GM12878 (cell line): ENCODE measurements at regions not wholly inside any gene's neighbourhood (a gene's known extent, or its start where the extent isn't known, plus 50 kb on each side); places are given as distances from the start of the nearest gene placed in this dataset.

Source experiments
- ATAC-seq: fragments of 200-7000 bp; cut with Tn5 transposase; 3 replicates; pipeline ENCODE4 v1.9.1; 2020; ENCODE audit warnings: mild to moderate bottlenecking, moderate library complexity
- BruUV-seq: library from RNA; stranded (reverse); fragments of 400-500 nt; replicated peaks from 2 replicates; lab custom pipeline; 2021; lab: Mats Ljungman, UMichigan
- CTCF ChIA-PET: fragments of 300-600 bp; sonication (Branson Sonifier 250); formaldehyde crosslinking; extraction: SDS; loops from one replicate; lab custom pipeline; 2021; ENCODE audit warnings: inconsistent platforms; lab: Yijun Ruan, JAX
- POLR2A ChIA-PET: fragments of 350-600 bp; formaldehyde crosslinking; extraction: SDS; loops from one replicate; lab custom pipeline; 2021; ENCODE audit warnings: inconsistent platforms; lab: Charles Lee
- RAD21 ChIA-PET: fragments of 300-600 bp; sonication (Branson Sonifier 250); formaldehyde crosslinking; loops from one replicate; lab custom pipeline; 2023; ENCODE audit warnings: antibody characterized with exemption; ENCODE audit not compliant: unreplicated experiment; lab: Charles Lee
- SMC1A ChIA-PET: fragments of 300-600 bp; sonication (Branson Sonifier 250); formaldehyde crosslinking; loops from one replicate; lab custom pipeline; 2023; ENCODE audit not compliant: unreplicated experiment, uncharacterized antibody; lab: Charles Lee
- DNase-seq: peaks from one replicate; pipeline ENCODE4 v3.0.0-alpha.2; 2011; ENCODE audit warnings: low read depth, low spot score
- FAIRE-seq: peaks from 3 replicates; lab custom pipeline; 2011; peaks lifted over from hg19 to GRCh38; lab: Jason Lieb, UNC
- H2AFZ ChIP-seq: 2 replicates; pipeline ENCODE4 v1.6.0; 2011; ENCODE audit warnings: low read depth, low read length, control low read depth; ENCODE audit not compliant: control insufficient read depth
- H3K27ac ChIP-seq: 2 replicates; pipeline ENCODE4 v1.5.1; 2011; ENCODE audit warnings: control low read depth; ENCODE audit not compliant: control insufficient read depth, insufficient read depth
- H3K27me3 ChIP-seq, 2 experiments: replicated peaks in 1 of 2; 2 replicates each; pipeline versions ENCODE4 v1.6.0 to v1.6.1; 2011; ENCODE audit warnings: low read length in 1 of 2; ENCODE audit not compliant: control insufficient read depth in 2 of 2, insufficient read depth in 2 of 2
- H3K36me3 ChIP-seq, 2 experiments: 2 replicates each; pipeline ENCODE4 v1.5.1; 2011; ENCODE audit warnings: low read length in 1 of 2; ENCODE audit not compliant: control insufficient read depth in 2 of 2, insufficient read depth in 2 of 2
- H3K4me1 ChIP-seq: 2 replicates; pipeline ENCODE4 v1.6.1; 2011; ENCODE audit warnings: mild to moderate bottlenecking, low read length, moderate library complexity, mixed read lengths; ENCODE audit not compliant: control insufficient read depth, insufficient read depth
- H3K4me2 ChIP-seq: 2 replicates; pipeline ENCODE4 v1.6.0; 2011; ENCODE audit warnings: control low read depth; ENCODE audit not compliant: control insufficient read depth, insufficient read depth
- H3K4me3 ChIP-seq: fragments of 200-600 bp; sonication (generic); 2 replicates; pipeline ENCODE4 v1.5.1; 2016
- H3K79me2 ChIP-seq: 2 replicates; pipeline ENCODE4 v1.6.0; 2011; ENCODE audit warnings: low read length; ENCODE audit not compliant: control insufficient read depth, insufficient read depth
- H3K9ac ChIP-seq: 2 replicates; pipeline ENCODE4 v1.8.0; 2011; ENCODE audit warnings: low read length, control low read depth, mixed read lengths; ENCODE audit not compliant: control insufficient read depth, insufficient read depth
- H3K9me3 ChIP-seq: replicated peaks from 3 replicates; pipeline ENCODE4 v1.5.1; 2011; ENCODE audit warnings: mild to moderate bottlenecking, low read length; ENCODE audit not compliant: control insufficient read depth, insufficient read depth
- H4K20me1 ChIP-seq: 2 replicates; pipeline ENCODE4 v1.6.0; 2011; ENCODE audit not compliant: control insufficient read depth, insufficient read depth
- BCL3 ChIP-seq: IDR thresholded peaks from 2 replicates; pipeline ENCODE4 v1.6.1; 2011; ENCODE audit warnings: borderline replicate concordance, low read depth, mild to moderate bottlenecking, moderate library complexity, low read length; ENCODE audit not compliant: insufficient read depth, poor library complexity, severe bottlenecking
- CBFB ChIP-seq: IDR thresholded peaks from 2 replicates; pipeline ENCODE4 v1.6.1; 2016; ENCODE audit warnings: antibody characterized with exemption, low read depth
- CHD4 ChIP-seq: fragments of 200-600 bp; sonication (generic); IDR thresholded peaks from 2 replicates; pipeline ENCODE4 v1.6.1; 2016; ENCODE audit warnings: mild to moderate bottlenecking
- CTCF ChIP-seq, 3 experiments: IDR thresholded peaks in 2 of 3; conservative IDR thresholded peaks in 1 of 3; 2 replicates each; pipeline ENCODE4 v1.5.1; 2011; ENCODE audit warnings: low read depth in 3 of 3, low read length in 3 of 3, mild to moderate bottlenecking in 3 of 3, control low read depth in 2 of 3, moderate library complexity in 2 of 3, inconsistent platforms in 1 of 3, mixed read lengths in 1 of 3; ENCODE audit not compliant: control insufficient read depth in 2 of 3, insufficient read depth in 1 of 3; ENCODE audit errors: extremely low read depth in 1 of 3
- FOXM1 ChIP-seq: IDR thresholded peaks from 2 replicates; pipeline ENCODE4 v1.6.1; 2012; ENCODE audit warnings: low read depth, mild to moderate bottlenecking, inconsistent platforms, low read length, moderate library complexity
- RUNX3 ChIP-seq: IDR thresholded peaks from 2 replicates; pipeline ENCODE4 v1.6.1; 2012; ENCODE audit warnings: low read length, inconsistent platforms
- SPI1 ChIP-seq: IDR thresholded peaks from 2 replicates; pipeline ENCODE4 v1.6.1; 2011; ENCODE audit warnings: low read depth, mild to moderate bottlenecking, low read length, moderate library complexity, borderline replicate concordance; ENCODE audit not compliant: insufficient read depth
- STAT3 ChIP-seq: IDR thresholded peaks from 2 replicates; pipeline ENCODE4 v1.6.1; 2011; ENCODE audit warnings: low read depth, low read length, improper control_type of control experiment
- WGBS: methylation state at CpG from one replicate; pipeline ENCODE4 v1.1.6; 2016; ENCODE audit warnings: low lambda C conversion rate; ENCODE audit not compliant: insufficient replicate concordance, insufficient coverage; ENCODE audit errors: missing lambda C conversion rate; 5-methylcytosine and 5-hydroxymethylcytosine counted together
- in situ Hi-C: fragments of 300-500 bp; cut with MboI; formaldehyde crosslinking; loops from 9 replicates; pipeline ENCODE4 v1.14.3; 2018; ENCODE audit warnings: mixed read lengths
- intact Hi-C: fragments of 100-400 bp; cut with micrococcal nuclease; formaldehyde crosslinking; loops from one replicate; pipeline ENCODE4 v1.14.2; 2022; ENCODE audit not compliant: unreplicated experiment
- TF ChIP-seq, protein P1 (sequence below): fragments of 450-650 bp; IDR thresholded peaks from 2 replicates; pipeline ENCODE4 v1.6.1; 2017; ENCODE audit warnings: antibody characterized with exemption, mild to moderate bottlenecking, moderate library complexity

GRCh38 chr17:31688701-31689100, 170.3 kb downstream of the COPRS start:
- no peak overlapping the region for H3K27ac ChIP-seq
- RAD21 ChIA-PET: no interaction called here
- BruUV-seq: no TSS peak
- TF ChIP-seq SPI1: no peak
- TF ChIP-seq, protein P1, sequence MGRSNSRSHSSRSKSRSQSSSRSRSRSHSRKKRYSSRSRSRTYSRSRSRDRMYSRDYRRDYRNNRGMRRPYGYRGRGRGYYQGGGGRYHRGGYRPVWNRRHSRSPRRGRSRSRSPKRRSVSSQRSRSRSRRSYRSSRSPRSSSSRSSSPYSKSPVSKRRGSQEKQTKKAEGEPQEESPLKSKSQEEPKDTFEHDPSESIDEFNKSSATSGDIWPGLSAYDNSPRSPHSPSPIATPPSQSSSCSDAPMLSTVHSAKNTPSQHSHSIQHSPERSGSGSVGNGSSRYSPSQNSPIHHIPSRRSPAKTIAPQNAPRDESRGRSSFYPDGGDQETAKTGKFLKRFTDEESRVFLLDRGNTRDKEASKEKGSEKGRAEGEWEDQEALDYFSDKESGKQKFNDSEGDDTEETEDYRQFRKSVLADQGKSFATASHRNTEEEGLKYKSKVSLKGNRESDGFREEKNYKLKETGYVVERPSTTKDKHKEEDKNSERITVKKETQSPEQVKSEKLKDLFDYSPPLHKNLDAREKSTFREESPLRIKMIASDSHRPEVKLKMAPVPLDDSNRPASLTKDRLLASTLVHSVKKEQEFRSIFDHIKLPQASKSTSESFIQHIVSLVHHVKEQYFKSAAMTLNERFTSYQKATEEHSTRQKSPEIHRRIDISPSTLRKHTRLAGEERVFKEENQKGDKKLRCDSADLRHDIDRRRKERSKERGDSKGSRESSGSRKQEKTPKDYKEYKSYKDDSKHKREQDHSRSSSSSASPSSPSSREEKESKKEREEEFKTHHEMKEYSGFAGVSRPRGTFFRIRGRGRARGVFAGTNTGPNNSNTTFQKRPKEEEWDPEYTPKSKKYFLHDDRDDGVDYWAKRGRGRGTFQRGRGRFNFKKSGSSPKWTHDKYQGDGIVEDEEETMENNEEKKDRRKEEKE: no peak
- no peak for TF ChIP-seq CHD4
- no peak for TF ChIP-seq BCL3
- TF ChIP-seq FOXM1: no peak
- no peak for TF ChIP-seq CBFB
- no peak for TF ChIP-seq STAT3
- TF ChIP-seq RUNX3: no peak
- no peak for TF ChIP-seq CTCF (IDR thresholded peaks at IDR 0.05 in 2 of 3, conservative IDR thresholded peaks at IDR 0.05 in 1 of 3; ENCODE audit: control insufficient read depth in 2 of 3, extremely low read depth in 1 of 3, insufficient read depth in 1 of 3, low read depth in 3 of 3, low read length in 3 of 3)
- no peak overlapping the region for H3K9ac ChIP-seq
- H4K20me1 ChIP-seq: no peaks in the 10 kb centered on the region
- POLR2A ChIA-PET: no interaction called here
- intact Hi-C loops: loop anchor here (10.0 kb wide), 1 partner anchor 156 kb away; no protein-coding TSS in a partner anchor
- SMC1A ChIA-PET: interaction anchor here (1.2 kb wide), 1 partner anchor 9 kb away, joined by 3 read pairs; no protein-coding TSS in a partner anchor
- no peaks in the 10 kb centered on the region for H3K27me3 ChIP-seq
- H3K4me3 ChIP-seq: no peak overlapping the region
- WGBS: 5% methylated on average over 1 of the region's 1 CpG
- H2AFZ ChIP-seq: no peak overlapping the region
- no peaks in the 10 kb centered on the region for H3K9me3 ChIP-seq
- no peak for FAIRE-seq
- no peak for ATAC-seq
- H3K79me2 ChIP-seq: no peaks in the 10 kb centered on the region
- DNase-seq: no peak
- no peaks in the 10 kb centered on the region for H3K4me1 ChIP-seq
- in situ Hi-C loops: no loop called here
- H3K4me2 ChIP-seq: no peak overlapping the region
- CTCF ChIA-PET: interaction anchor here (1.5 kb wide), 1 partner anchor 154 kb away, joined by 4 read pairs; no protein-coding TSS in a partner anchor
- H3K36me3 ChIP-seq: no peaks in the 10 kb centered on the region
